Activated naive CD4-positive, alpha-beta T cell treated with anti-CD3 and anti-CD28 coated beads, Interleukin-2, amount 50 U/mL, for 72 hours (primary cell): ENCODE measurements at regions not wholly inside any gene's neighbourhood (a gene's known extent, or its start where the extent isn't known, plus 50 kb on each side); places are given as distances from the start of the nearest gene placed in this dataset.
"Not testable (repeated sequence)": the region's sequence is repeated elsewhere in the genome, so short reads cannot be mapped to it uniquely, and the experiment has no call there.

Source experiments
- ATAC-seq, 2 donors: fragments of 150-1000 bp; cut with Tn5 transposase; 2 replicates each; pipeline ENCODE4 v1.10.0; 2021; ENCODE audit warnings: mild to moderate bottlenecking in 2 of 2, moderate library complexity in 2 of 2
- DNase-seq, 2 donors: peaks; one replicate each; pipeline ENCODE4 v3.0.0; 2021 to 2022; ENCODE audit warnings: low spot score in 2 of 2
- H3K27ac Mint-ChIP-seq, 2 donors: one replicate each; pipeline ENCODE4 v1.8.0; 2022; ENCODE audit warnings: mild to moderate bottlenecking in 2 of 2, mixed read lengths in 2 of 2
- H3K36me3 Mint-ChIP-seq, 2 donors: one replicate each; pipeline ENCODE4 v1.8.0; 2022; ENCODE audit warnings: mixed read lengths in 2 of 2
- H3K9me3 Mint-ChIP-seq, 2 donors: one replicate each; pipeline ENCODE4 v1.8.0; 2022; ENCODE audit warnings: mixed read lengths in 2 of 2

- Mint-ChIP-seq H3K36me3 (peaks cover 6 to 7% of the 10 kb centered on the region in 2 donors), H3K27ac (no peak overlapping the region), H3K9me3 (peaks cover 17 to 29% of the 10 kb centered on the region in 2 donors)
- DNase-seq = no peak
- no peak for ATAC-seq
Observed at GRCh38 chr6:168255283-168255881, 64.2 kb downstream of the DACT2 start.

GRCh38 chr6:168252267-168252666 lies 67.3 kb downstream of the DACT2 start:
- H3K9me3 Mint-ChIP-seq = peaks cover 10 to 22% of the 10 kb centered on the region in 2 donors
- no peak overlapping the region for H3K27ac Mint-ChIP-seq
- no peak for ATAC-seq
- DNase-seq = no peak
- H3K36me3 Mint-ChIP-seq = peaks cover 6 to 7% of the 10 kb centered on the region in 2 donors

GRCh38 chr6:168250250-168250649 lies 69.3 kb downstream of the DACT2 start:
- H3K36me3 Mint-ChIP-seq = peaks cover 6 to 7% of the 10 kb centered on the region in 2 donors
- H3K27ac Mint-ChIP-seq = no peak overlapping the region
- peaks cover 5 to 7% of the 10 kb centered on the region in 2 donors for H3K9me3 Mint-ChIP-seq
- no peak for DNase-seq
- ATAC-seq = no peak

GRCh38 chr6:168249746-168250145 lies 69.8 kb downstream of the DACT2 start:
- Mint-ChIP-seq H3K36me3 (peaks cover 1 to 2% of the 10 kb centered on the region in 2 donors), H3K27ac (no peak overlapping the region), H3K9me3 (peaks cover 1 to 2% of the 10 kb centered on the region in 2 donors)
- no peak for DNase-seq
- no peak for ATAC-seq

DNA sequence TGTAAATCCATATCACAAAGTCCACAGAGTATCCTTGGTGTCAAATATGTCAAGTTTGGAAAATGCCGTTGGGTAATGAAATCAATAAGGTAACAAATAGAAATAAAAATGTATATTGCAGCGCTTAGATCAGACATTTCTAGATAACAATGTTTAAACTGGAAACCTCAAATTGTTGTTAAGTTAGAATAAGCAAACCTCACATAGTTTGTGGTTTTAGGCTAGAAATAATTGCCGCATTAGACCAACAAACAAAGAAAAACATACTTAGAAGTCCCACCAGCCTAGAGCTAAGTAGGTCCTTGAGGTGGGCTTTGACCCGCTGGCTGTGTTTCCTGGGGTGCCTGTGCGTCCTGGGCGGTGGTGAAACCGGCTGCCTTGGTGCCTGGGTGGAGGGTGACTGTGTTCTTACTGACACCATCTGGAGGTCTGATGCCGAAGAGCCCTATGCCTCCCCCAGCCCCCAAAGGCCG lies 71.4 kb downstream of the DACT2 start:
- H3K36me3 Mint-ChIP-seq = no peaks in the 10 kb centered on the region
- H3K27ac Mint-ChIP-seq = no peak overlapping the region
- ATAC-seq = no peak
- no peak for DNase-seq
- H3K9me3 Mint-ChIP-seq = no peaks in the 10 kb centered on the region

GRCh38 chr6:168247443-168248147 lies 72.0 kb downstream of the DACT2 start:
- no peak overlapping the region for H3K27ac Mint-ChIP-seq
- no peaks in the 10 kb centered on the region for H3K9me3 Mint-ChIP-seq
- H3K36me3 Mint-ChIP-seq = no peaks in the 10 kb centered on the region
- peak in 1 of 2 donors; percentile 7 for DNase-seq
- no peak for ATAC-seq

DNA sequence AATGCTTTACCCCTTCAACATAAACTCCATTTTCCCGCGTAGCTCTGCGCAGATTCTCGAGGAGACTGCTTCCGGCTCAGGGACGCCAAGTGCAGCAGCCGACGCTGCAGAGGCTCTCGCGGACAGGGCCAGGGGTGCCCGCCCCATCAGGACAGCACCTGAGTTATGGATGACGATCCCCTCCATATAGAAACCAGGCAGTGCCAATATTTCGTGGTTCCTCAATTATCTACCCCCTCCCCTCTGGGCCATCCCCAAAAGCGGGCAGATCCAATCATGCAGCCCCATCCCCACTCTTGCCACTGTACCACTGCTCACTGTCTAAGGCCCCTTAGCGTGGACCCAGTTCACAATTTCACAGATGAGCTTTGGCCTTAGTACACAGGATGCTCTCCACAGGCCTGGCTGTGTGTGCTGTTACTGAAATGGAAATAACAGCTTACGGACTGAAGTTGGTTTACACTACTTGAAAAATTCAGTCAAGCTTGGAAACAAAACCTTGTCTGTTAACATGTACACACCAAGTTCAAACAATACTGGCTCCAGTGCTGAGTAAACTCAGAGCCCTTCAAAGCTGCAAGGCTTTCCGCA lies 74.5 kb downstream of the DACT2 start:
- no peaks in the 10 kb centered on the region for H3K36me3 Mint-ChIP-seq
- H3K9me3 Mint-ChIP-seq = no peaks in the 10 kb centered on the region

GRCh38 chr6:168243812-168244376 lies 75.7 kb downstream of the DACT2 start:
- H3K27ac Mint-ChIP-seq = no peak overlapping the region
- no peaks in the 10 kb centered on the region for H3K9me3 Mint-ChIP-seq
- ATAC-seq (no peak), DNase-seq (peak in 1 of 2 donors; percentile 41)
- H3K36me3 Mint-ChIP-seq = no peaks in the 10 kb centered on the region

More for the DNA sequence above, 74.5 kb downstream of the DACT2 start:
- H3K27ac Mint-ChIP-seq = no peak overlapping the region
- peak in 1 of 2 donors; percentile 7 for DNase-seq
- no peak for ATAC-seq

DNA sequence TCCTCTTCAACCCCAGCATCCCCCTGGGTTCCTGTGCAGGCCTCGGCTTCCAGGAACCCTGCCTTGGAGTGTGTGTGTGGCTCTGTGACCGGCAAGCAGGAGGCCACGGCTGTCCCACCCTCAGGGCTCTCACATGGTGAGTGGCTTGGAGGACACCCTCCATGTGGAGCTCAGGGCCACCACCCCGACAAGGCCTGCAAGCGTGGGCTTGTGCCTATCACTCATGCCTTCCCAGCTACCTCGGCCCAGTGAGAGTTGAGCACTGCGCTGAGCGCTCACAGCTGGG lies 76.7 kb downstream of the DACT2 start:
- Mint-ChIP-seq H3K36me3 (no peaks in the 10 kb centered on the region), H3K27ac (no peak overlapping the region), H3K9me3 (no peaks in the 10 kb centered on the region)
- ATAC-seq (no peak), DNase-seq (no peak)

DNA sequence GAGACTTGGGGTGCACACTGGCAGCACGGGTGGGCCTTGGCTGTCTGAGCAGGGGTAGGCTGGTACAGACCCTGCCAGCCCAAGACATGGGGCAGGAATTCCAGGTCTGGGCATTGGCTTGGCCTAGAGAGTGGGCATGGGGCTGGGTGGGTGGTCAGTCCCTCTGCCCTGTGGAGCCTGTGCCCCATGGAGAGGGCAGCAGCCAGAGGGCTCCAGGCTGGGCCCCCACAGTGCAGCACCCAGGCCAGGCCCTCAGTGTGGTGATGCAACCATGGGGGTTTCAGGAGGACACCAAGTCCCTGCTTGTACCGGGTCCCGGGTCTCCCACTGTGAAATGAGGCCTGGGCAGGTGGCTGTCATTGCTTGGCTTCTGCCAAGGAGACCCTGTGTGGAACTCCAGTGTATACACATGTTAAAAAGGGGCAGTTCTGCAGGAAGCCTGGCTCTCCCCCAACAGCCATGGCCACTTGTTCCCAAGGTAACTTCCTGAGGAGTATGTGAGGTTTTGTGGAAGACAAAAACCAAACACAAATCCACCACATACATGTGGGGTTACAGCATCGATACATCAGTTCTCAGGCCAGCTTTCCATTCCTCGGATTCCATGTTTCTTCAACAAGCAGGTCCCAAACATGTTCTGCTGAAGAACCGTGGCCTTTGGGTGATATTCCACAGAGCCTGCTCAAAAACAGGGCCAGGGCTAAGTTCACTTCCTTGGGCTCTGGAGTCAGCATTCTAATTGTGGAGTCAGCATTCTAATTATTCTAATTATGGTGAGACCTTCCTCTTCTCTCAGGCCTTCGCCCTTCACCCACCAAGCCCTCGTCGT lies 77.3 kb downstream of the DACT2 start:
- no peak overlapping the region for H3K27ac Mint-ChIP-seq
- ATAC-seq = no peak

GRCh38 chr6:168240160-168240559 lies 79.4 kb downstream of the DACT2 start:
- no peaks in the 10 kb centered on the region for H3K36me3 Mint-ChIP-seq
- no peaks in the 10 kb centered on the region for H3K9me3 Mint-ChIP-seq
- ATAC-seq (no peak), DNase-seq (no peak)
- H3K27ac Mint-ChIP-seq = no peak overlapping the region

More for the DNA sequence above, 77.3 kb downstream of the DACT2 start:
- no peak for DNase-seq
- Mint-ChIP-seq H3K9me3 (no peaks in the 10 kb centered on the region), H3K36me3 (no peaks in the 10 kb centered on the region)

GRCh38 chr6:168239044-168239773 lies 80.4 kb downstream of the DACT2 start:
- Mint-ChIP-seq H3K9me3 (no peaks in the 10 kb centered on the region), H3K27ac (peak overlapping the region in 1 of 2 donors; percentile 55), H3K36me3 (no peaks in the 10 kb centered on the region)
- DNase-seq (no peak), ATAC-seq (no peak)

- Mint-ChIP-seq H3K27ac (no peak overlapping the region), H3K9me3 (no peaks in the 10 kb centered on the region), H3K36me3 (no peaks in the 10 kb centered on the region)
- no peak for DNase-seq
- peak in 1 of 2 donors; percentile 48 for ATAC-seq
Observed at GRCh38 chr6:168238159-168238909, 81.2 kb downstream of the DACT2 start.

DNA sequence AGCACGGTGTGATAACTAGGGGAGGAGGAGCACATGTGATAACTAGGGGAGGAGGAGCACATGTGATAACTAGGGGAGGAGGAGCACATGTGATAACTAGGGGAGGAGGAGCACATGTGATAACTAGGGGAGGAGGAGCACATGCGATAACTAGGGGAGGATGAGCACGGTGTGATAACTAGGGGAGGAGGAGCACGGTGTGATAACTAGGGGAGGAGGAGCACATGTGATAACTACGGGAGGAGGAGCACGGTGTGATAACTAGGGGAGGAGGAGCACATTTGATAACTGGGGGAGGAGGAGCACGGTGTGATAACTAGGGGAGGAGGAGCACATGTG lies 85.7 kb downstream of the DACT2 start:
- not testable (repeated sequence) for H3K36me3 Mint-ChIP-seq, H3K9me3 Mint-ChIP-seq, ATAC-seq, DNase-seq, H3K27ac Mint-ChIP-seq

- DNase-seq (no peak), ATAC-seq (no peak)
- Mint-ChIP-seq H3K27ac (no peak overlapping the region), H3K36me3 (no peaks in the 10 kb centered on the region), H3K9me3 (no peaks in the 10 kb centered on the region)
Observed at GRCh38 chr6:168232989-168233874, 86.3 kb downstream of the DACT2 start.
